ENCODE measurements at regions not wholly inside any gene's neighbourhood (a gene's known extent, or its start where the extent isn't known, plus 50 kb on each side); places are given as distances from the start of the nearest gene placed in this dataset.
"Not testable (repeated sequence)": the region's sequence is repeated elsewhere in the genome, so short reads cannot be mapped to it uniquely, and the experiment has no call there.

DNA sequence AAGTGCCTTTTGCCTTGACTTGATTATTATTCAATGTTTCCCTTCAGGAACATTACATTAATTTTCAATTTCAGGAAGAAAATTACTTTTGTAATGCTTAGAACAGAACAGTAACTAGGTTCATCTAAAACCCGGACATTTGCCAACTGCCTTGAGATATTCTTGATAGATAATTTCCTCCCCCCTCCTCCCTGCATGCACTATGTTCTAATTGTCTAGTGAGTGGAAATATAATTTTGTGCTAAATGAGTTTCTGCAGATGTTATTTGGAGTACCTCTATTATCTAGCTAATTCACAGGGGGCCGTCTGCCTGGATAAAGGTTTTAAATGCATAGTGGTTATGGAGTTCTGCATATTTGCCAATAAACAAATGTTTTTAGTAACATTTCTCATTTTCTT, 200.3 kb upstream of the SLC39A10 start:
- no peak for DNase-seq

DNA sequence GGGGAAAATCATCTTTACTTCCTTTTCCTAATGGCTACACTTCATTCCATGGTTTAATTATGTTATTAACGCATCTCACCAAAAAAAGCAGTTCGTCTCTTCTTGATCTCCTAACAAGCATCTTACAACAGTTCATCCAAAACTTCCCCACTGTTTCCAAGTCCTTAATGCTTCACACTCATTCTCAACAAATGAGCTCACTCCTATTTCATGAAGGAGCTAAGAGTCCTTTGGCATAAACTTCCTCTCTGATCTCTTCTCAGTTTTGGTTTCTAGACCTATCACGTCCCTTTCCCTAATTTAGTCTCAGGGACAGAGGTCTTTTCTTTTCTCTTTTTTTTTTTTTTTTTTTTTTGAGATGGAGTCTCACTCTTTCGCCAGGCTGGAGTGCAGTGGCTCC, 205.9 kb upstream of the SLC39A10 start:
- DNase-seq: no peak

DNA sequence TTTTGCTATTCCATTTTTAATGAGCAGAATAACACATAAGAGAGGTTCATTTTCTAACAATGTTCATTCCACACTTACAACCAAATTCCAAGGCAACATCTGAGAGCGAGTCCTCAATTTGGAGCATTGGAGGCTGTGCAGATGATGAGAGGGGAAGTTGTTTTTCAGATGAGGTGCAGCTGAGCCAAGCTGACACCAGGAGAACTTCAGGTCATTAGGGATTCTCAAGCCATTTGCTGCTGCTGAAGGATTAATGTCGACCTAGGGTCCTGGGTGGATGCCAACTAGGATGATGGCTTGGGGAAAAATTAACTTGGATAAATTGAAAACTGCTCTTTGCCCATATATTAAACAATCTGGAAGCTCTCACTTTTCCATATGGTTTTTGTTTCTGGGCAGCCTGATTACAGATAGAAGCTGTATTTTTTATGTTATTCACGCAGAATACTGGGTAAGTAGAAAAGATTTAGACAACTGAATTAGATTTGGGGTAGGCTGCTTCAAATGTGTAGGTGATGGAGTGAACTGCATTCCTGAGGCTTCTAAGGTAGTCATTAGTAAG, 206.4 kb upstream of the SLC39A10 start:
- no peak for DNase-seq

- DNase-seq: no peak
Measured at GRCh38 chr2:195447323-195447975, 209.6 kb upstream of the SLC39A10 start.

GRCh38 chr2:195445639-195446038, 211.4 kb upstream of the SLC39A10 start:
- no peak for DNase-seq

DNA sequence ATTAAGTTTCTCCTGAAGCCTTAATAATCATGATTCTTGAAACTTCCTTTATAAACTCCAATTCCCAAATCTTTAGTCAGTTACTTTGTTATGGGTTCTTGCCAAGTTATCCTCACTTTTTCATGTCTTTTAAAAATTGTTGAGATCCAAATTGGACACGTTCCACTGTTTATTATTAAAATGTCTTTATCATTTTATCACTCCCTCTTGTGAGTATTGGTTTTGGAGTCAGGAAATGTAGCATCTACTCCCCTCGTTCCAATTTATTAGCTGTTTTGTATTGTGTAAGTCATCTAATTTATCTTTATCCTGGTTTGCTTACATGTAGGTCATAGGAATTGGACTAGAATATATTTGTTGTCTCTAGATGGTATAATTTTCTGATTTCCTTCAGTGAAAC, 213.1 kb upstream of the SLC39A10 start:
- no peak for DNase-seq

GRCh38 chr2:195442458-195443175, 214.4 kb upstream of the SLC39A10 start:
- no peak for DNase-seq

GRCh38 chr2:195438692-195439091, 218.3 kb upstream of the SLC39A10 start:
- DNase-seq: no peak

- DNase-seq: no peak
Measured at GRCh38 chr2:195437521-195437920, 219.5 kb upstream of the SLC39A10 start.

DNA sequence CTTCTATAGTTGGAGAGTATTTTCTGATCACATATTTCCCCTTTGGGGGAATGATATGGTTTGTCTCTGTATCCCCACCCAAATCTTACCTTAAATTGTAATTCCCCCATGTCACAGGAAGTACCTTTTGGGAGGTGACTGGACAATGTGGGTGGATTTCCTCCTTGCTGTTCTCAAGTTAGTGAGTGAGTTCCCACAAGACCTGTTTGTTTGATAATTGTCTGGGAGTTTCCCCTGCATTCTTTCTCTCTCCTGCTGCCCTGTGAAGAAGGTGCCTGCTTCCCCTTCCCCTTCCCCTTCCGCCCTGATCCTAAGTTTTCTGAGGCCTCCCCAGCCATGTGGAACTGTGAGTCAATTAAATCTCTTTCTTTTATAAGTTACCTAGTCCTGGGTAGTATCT, 222.7 kb upstream of the SLC39A10 start:
- no peak for DNase-seq

- DNase-seq: not testable (repeated sequence)
Measured at GRCh38 chr2:195433729-195434128, 223.3 kb upstream of the SLC39A10 start.

DNA sequence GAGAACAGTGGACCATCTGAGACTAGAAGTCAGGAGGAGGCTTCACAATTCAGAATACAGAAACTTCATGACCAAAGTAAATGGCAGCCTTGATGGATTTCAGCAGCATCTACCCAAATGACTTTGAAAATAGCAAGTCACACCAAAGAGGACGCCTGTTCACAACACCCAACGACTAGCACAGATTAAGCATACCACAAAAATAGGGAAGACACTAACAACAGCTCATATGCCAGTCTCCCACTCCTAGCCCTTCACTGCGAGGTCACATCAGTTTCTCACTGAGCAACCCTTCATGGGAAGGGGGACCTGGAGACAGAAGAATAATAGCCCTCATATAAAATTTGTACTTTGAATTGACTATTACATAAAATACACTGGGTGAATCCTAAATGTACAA, 228.4 kb upstream of the SLC39A10 start:
- DNase-seq: no peak

DNA sequence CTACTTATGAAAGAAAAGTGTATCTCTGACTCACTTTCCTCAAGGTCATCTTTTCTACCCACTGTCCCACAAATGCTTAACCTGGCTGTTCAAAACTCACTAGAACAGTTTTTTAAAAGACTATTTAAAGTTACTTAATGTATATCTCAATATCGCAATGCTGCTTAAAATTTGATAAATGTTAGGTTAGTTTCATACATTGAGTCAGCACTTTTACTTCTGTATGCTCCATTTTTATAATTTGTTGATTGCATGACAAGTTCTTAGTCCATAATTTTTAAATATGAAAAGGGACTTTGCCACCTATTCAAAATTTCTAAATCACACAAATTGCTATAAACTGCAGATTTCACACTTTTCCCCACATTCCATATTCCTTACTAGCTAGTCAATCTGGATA, 231.7 kb upstream of the SLC39A10 start:
- DNase-seq: no peak

DNA sequence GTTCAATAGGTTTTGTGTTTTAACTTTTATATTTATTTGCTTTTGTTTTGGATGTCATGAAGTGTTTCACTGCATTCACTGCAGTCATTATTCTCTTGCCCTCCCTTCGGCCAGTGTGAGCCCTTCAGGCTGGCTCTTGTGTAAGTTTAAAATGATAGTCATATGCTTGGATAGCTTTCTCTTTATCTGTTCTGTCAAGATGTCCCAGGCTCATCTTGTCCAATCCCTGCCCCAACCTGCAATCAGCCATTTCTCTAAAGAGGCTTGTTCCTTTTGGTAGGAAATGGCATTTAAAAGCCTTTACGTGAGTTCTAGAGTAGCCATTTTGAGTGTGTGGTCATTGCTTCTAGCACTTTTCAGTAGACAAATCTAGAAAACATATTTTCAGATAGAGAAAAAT, 238.0 kb upstream of the SLC39A10 start:
- no peak for DNase-seq

DNA sequence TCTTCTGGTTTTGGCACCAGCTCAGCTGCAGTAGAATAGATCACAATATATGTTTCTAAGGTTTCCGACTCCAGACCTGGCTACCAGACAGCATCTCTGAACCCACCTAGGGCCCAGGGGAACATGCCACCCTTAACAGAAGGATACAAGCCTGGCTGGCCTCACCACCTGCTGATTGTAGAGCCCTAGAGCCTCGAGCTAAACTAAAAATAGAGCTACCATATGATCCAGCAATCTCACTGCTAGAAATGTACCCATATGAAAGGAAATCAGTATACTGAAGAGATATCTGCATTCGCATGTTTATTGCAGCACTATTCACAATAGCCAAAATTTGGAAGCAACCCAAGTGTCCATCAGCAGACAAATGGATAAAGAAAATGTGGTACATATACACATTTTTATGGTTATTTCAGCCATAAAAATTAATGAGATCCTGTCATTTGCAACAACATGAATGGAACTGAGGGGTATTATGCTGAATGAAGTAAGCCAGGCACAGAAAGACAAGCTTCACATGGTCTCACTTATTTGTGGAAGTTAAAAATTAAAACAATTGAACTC, 242.4 kb upstream of the SLC39A10 start:
- no peak for DNase-seq

- no peak for DNase-seq
Measured at GRCh38 chr2:195413944-195414343, 243.1 kb upstream of the SLC39A10 start.

GRCh38 chr2:195413422-195413821, 243.6 kb upstream of the SLC39A10 start:
- DNase-seq: no peak

- no peak for DNase-seq
Measured at GRCh38 chr2:195411219-195411687, 245.8 kb upstream of the SLC39A10 start.

- no peak for DNase-seq
Measured at GRCh38 chr2:195410074-195410671, 246.9 kb upstream of the SLC39A10 start.

- no peak for DNase-seq
Measured at GRCh38 chr2:195408811-195409210, 248.2 kb upstream of the SLC39A10 start.

DNA sequence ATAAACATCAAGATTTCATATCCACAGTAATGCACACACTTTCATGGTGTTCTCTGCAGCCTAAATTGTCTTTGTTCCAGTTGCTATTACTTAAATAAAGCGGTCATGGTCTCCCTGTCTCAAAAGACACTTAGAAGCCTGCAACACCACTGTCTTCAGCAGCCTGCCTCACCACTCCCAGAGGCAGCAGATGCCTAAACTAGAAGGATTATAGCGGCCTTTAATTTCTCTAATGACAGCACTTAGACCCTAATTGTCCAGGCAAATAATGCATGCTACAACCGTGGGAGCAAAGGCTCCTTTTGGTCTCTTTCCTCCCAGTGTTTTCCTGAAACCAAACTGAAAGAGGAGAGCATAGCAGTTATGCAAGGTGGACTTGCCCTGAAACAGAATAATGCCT, 248.8 kb upstream of the SLC39A10 start:
- DNase-seq: no peak

- no peak for DNase-seq
Measured at GRCh38 chr2:195407783-195408182, 249.2 kb upstream of the SLC39A10 start.

GRCh38 chr2:195406886-195407603, 250.0 kb upstream of the SLC39A10 start:
- no peak for DNase-seq

Measured in effector CD4-positive, alpha-beta T cell (primary cell).